ENCODE measurements at regions not wholly inside any gene's neighbourhood (a gene's known extent, or its start where the extent isn't known, plus 50 kb on each side); places are given as distances from the start of the nearest gene placed in this dataset.

DNA sequence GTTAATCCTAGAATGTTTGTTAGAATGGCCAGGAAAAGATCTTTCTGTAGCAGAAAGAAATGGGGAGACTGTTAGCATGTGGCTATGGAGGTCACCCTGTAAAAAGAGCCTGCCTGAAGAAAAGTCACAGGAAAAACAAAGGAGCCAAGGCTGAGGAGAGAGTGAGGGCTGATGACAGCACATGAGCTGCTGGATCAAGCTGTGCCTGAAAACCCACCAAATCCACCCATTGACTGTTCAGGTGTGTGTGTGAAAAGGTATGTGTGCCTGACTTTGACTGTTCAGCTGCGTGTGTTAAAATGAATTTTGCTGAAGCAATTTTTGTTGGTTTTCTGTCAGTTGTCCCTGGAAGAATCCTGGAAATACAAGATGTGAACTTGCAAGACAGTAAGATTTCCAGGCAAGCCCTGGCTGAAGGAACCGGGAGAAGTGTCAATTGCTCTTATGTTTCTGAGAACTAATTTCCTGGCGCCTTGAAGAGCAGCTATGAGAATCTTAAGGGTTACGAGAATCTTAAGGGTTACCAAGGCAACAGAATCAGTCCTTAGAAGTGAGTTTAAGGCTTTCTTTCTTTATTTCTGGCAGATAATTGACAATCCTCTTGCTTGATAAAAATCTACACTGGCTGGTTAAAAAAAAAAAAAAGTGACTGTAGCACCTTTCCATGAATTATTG is 73.0 kb upstream of the LGALSL start:
- no peak for DNase-seq

DNA sequence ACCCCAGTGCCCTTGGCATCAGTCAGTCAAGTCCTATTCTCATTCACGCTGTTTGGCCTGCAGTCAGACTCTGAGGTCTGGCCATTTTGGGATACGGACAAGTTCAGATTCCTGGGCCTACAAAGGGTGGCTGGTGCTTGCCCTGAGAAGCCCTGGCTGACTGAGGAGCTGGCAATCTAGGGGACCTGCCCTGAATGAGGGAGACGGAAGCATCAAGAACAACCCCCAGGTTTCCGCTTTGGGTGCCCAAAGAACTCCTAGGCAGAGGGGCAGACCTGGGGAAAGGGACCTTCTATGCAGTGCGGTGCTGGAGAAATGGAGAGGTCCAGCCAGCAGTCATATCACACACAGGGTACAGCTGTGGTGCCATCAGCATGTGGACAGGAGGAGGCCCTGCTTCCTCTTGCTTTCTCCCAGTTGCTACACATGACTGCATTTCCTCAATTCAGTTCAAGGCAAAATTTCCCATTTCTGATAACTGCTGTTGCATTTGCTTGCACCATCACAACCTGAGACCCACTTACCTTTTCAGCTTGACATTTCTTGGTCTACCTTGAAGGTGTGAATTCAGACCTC is 70.9 kb upstream of the LGALSL start:
- no peak for DNase-seq

DNA sequence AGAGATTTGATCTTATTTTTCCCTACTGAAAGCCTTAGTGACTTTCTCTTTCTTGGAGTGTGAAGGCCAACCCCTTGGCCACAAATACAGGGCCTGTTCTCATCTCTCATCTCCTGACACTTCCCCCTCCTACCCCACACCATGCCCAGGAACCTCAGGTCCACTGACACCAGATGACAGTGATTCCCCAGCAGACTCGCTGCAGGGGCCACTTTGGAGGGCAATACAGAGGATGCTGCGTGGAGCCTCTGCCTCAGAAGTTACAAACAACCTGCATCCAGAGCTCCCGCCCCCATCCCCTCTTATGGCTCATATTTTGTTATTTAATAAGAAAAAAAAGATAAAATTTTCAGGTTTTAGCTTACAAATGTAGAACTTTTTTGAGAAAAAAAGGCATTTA is 70.1 kb upstream of the LGALSL start:
- no peak for DNase-seq

DNA sequence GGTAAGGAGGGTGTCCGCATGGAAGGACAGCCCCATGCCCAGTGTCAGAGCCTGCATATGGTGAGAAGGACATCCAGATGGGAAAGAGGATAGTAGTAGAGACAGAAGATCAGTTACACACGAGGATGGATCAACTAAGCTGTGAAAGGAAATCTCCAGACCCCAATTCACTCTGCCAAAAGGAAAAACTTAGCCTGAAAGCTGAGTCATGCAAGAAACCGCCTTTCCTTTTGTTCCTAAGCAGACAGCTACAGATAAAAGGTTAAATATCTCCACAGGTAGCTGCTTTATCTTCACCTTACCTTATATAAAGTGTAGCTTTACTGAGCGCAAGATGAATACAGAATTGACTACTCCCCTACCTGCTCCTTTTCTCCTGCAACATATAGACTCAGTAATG is 67.3 kb upstream of the LGALSL start:
- DNase-seq, result no peak

DNA sequence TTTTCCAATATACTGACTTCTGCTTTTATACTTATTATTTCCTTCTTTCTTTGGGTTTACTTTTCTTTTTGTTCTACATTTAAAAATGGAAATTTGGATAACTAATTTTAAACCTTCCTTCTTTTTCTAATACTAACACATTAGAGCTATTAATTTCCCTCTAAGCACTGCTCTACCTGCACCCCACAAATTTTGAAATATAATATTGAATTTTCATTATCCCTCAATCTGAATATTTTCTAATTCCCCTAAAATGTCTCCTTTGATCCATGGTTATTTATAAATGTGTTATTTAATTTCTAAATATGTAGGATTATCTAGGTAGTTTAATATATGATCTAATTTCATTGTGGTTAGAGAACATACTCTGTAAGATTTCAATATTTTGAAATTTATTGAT is 63.4 kb upstream of the LGALSL start:
- DNase-seq, result no peak

DNA sequence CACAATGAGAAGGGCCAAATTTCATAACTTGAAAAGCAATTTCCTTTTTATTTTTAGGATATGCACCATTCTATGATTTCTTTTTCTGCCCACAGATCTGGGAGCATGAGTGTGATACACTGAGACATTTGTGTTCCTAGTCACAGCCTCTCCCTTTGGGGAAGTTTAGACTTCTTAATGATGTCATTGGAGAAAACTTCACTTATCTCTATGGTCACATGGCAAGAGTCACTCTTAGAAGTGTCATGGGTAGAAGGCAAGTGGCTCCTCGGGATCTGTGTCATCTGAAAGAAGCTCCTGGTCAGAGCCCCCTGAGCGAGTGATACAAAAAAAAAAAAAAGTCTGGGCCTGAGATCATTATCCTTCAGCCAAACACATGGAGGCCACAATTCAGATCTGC is 62.5 kb upstream of the LGALSL start:
- no peak for DNase-seq

DNA sequence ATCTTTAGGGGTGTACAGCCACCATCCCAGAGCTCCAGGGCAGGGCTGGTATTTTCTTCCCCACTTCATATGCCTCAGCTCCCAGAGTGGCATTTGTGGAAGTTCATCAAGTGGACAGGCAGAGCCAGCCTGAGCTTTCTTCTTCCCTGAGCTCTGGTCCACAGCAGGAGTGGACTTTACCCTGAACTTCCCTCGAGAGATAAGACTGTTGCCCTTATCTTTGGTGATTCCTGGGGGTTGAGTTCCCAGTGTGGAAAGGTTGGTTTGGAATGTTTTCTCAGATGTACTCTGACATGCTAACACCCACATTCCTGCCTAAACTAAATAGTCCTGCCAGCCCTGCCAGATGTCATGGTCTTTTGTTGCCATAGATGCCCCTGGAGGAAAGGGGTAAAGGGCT is 62.0 kb upstream of the LGALSL start:
- no peak for DNase-seq

DNA sequence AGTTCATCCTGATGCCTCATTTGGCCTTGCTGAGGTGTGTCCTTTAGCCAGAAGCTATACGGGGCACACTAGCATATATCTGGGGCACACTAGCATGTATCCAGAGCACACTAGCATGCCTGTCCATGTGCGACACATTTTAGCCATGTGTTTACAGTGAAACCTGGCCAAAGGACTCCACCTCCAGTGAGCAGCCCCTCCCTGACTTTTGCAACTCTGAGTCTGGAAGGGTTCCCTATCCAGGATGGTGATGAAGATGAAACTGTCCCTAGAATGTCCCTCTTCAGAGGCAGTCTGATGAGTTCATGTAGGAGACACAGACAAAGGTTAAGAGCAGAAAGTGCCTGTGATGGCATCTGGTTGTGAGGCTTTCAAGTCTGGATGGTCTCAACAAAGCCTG is 61.4 kb upstream of the LGALSL start:
- DNase-seq, result no peak

DNA sequence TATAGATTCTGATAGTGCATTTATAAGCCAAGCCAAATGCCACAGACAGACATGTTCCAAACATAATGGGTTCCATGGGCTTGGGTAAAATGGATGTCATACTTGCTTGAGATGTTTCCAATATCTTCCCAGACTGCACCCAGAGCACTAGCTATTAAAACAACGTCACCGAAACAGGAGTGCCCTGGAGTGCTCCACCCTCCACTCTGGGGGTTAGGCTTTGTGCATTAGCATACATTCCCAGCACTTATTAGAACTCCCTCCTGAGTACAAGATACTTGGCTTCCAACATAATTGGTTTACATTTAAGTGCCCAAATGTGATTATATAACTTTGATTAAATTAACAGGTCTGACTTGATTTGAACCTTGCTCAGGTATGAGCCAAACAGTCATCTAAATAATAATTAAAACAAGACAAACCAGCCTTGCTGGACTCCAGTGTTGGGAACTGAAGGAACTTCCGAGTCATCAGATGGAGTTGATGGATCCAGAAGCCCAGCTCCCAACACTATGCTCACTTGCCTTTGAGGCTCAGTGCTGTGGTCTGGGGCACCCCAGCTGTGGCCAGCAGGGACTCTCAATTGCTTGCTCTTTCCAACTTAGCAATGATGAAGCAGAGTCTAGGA is 60.5 kb upstream of the LGALSL start:
- no peak for DNase-seq

DNA sequence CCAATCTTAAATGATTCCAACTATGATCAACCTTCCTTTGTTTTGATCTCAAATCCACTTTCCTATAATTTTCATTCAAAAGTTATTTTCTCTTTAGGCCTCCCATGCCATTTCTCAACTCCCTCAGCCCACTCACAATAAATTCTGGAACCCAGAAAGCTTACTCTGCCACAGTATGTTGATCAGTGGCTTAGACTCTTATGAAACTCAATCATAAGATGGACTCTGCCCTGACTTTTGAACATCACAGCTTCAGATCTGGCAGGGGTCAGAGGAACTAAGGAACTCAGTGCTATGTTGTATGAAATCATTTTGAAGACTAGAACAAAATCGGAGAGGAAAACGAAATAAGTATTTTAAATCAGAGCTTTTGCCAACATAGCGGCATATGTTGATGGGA is 59.8 kb upstream of the LGALSL start:
- DNase-seq, result no peak

DNA sequence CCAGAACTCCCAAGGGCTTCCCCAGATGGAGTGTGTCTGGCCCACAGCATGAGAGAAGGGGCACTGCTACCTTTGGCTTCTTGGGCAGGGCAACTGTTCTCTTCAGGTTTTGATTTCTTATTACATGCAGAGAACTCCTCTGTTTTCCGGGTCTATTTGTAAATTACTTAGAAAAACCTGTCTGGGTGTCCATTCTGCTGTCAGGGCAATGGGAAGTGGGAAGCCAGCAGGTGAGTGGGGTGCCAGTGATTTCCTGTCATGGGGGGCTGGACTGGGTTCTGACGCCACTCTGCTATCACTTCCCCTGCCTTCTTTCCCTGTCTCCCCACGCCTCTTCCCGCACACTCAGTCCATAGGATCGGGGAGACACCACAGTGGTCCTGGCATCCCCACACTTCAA is 58.0 kb upstream of the LGALSL start:
- no peak for DNase-seq

DNA sequence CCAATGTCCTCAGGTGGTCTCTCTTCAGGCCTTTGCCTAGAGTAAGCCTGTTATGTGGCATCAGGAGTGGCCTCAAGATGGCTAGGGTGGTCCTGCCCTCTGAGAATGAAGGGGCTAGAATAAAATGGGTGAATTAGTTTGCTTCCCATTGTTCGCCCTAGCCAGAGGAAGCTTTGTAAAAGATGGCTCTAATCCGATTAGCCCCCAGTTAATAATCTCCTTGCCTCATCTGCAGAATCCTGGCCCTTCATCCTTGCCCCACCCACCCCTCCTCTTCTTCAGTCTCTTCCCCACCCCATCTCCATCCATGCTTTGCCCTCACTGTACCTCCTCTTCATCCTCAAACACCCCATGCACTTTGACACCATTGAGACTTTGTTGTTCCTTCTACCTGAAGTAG is 57.4 kb upstream of the LGALSL start:
- DNase-seq, result no peak

DNA sequence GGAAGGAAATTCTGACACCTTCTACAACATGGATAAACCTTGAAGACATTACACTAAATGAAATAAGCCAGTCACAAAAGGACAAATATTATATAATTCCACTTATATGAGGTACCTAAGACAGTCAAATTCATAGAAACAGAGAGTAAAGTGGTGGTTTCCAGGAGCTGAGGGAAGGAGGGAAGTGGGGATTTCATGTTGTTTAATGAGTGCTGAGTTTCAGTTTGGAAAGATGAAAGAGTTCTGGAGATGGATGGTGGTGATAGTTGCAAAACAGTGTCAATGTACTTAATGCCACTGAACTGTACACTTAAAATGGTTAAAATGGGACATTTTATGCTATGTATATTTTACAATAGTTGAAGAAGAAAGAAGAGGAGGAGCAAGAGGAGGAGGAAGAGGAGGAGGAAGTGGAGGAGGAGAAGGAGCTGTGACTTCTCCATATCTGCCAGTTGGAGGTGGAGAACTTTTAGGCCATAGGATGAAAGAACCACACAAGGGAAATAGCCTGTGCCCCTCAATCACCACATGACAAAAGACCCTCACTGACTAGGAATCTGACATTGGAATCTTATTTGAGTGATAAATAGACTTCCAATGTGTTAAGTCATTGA is 55.3 kb upstream of the LGALSL start:
- DNase-seq, result no peak

DNA sequence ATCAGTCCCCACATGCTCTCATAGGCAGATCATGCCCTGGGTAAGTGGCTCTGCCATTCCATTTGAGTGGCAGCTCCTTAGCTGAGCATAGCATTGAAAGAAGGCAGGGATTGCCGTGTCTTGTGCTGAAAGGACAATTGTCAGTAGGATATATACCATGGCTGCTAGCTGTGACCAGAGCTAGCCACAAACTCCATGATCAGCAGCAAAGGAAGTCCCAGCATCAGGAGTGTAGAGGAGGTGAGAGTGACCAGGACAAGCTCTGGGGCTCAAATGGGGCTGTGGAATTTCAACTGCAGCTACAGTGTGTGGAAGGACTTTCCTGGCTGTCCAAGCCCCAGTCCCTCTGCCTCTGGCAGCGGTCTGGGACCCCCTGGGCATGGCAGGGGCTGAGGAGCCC is 54.4 kb upstream of the LGALSL start:
- DNase-seq, result no peak

DNA sequence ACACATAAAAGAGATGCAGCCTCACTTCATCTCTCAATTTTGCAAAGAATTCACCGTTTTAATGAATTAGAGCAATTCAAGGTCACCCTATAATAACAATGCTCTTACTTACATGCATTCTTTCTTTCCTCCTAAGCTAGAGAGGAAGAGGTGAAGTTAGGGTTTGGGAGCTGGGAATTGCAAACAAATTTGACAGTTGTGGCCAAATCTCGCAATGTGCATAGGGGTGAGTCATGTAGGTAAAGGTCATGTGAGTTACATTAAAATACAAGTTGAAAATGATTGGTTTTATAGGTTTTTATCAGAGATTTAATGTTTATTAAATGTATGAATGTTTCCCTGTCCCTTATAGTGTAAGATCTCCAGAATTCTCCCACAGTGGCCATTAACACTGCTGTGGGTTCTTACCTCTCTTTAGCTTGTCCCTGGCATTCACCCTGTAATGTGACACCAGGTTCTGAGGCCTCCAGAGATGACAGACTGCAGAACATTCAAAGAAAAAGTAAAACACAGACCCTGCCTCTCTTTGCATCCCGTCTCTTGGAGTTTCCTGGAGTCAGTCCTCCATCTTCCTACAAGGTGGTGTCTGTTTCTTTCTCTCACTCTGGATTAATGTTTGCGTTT is 53.7 kb upstream of the LGALSL start:
- DNase-seq, result no peak

DNA sequence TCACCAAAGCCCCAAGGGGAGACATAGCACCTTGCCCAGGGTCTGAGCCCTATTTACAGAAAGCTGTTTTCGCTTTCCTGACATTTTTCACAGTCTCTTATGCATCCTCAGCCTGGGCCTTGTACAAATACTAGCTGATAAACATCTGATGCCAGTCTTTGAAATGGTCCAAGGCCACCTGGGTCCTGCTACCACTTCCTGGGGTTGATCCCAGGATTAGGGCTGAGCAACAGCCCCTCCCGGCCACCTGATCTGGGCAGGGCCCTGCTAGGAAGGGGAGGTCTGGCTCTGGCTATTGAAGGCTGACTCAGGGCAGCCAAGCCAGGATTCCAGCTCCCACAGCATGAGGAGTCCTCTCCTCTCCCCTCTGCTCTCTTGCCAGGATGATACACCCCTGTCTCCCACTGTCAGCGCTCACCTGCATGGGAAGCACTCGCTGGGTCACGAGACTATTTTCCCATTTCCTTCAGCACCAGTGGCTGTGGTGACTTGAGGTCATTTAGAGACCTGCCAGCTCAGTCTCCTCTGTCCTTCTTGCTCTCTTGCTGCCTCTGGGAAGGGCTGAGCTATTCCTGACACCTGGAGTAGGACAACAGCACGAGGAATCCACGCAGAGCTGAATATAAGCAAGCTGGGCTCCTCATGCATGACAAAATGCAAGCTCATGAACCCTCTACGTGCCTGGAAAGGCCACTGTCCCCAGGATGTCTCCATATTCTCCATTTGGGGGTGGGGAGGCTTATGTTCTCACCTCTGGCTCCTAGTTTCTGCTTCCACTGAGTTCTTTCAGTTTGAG is 53.0 kb upstream of the LGALSL start:
- DNase-seq, result no peak

DNA sequence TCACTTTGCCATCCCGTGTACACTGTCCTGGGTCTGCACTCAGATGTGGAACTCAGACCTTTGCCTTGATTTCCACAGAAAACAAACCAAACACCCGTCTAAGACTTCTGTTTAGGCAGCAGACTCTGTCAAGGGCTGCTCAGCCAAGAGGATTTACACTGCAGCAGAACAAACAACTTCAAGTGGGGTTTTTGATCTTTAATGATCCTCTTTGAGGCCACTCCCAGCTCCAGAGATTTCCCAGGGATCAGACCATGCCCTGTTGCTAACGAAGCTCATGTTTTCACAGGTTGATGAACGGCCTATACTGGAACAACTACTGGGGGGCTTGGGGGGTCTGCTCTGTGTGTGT is 52.5 kb upstream of the LGALSL start:
- no peak for DNase-seq

DNA sequence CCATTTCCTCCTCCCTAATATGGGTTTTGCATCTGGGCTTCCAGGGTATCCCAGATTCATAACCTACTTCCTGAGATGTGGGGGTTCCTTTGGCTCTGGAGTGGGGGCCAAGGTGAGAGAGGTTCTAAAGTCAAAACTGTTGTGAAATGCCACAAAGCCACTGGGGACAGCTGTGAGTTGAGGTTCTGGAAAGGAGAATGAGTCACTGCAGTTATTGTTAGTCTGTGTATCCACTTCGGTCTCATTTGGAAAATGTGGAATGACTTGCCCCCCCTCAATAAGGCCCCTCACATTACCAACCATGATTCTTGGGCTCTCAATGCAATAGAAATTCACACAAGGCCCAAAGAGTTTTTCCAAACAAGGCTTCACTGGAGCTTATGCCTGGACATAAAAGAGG is 51.1 kb upstream of the LGALSL start:
- DNase-seq, result no peak

DNA sequence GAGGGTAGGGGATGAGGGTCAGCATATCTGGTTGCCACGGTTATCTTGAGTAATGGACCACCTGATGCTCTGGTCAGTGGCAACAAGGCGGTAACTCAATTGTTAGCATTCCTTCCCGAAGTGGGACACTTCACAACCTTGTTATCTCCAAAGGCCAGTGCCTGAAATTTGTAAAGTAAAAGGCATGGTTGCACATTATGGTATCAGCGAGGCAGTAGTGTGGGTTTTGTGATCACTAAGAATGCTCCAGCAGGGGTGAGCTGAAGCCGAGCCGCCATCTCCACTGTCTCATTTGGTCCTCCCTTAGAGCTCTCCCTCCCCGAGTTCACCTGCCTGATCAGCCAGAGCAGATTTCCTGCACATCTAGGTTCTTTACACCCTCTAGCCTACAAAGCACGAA is 50.5 kb upstream of the LGALSL start:
- DNase-seq, result no peak

DNA sequence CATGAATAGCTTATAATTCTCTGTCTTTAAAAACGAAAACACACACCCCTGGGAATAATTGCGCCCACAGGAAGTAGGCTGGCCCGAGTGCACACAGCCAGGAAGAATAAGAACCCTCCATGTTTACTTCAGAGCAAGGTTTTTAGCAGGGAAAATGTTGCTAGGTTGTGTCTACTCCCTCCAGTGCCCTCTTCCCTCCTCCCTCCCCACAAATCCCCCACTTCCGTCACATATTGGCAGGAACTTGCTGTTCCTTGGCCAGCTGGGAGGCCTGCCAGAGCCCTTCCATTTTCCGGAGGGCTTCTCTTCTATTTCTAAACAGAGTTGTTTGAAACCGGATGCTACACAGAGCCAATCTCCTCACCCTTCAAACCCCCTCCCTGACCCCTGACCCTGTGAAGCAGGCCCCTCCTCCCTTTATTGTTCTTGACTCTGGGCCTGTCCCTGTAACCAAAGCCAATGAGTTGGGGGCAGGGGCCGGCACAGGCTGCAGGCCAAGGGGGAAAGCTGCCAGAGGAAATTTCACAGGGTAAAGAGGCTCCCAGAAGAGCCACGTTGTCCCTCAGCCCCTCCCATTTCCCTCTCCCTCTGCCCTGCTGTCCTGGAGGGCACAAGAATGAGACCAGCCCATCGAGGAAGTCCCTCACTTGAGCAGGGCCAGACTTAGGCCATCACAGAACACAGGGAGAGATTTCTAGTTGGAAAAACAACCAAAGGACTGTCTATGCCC is 49.8 kb upstream of the LGALSL start:
- DNase-seq, result no peak

Measured in activated CD4-positive, alpha-beta T cell treated with anti-CD3 and anti-CD28 coated beads, Interleukin-2, amount 50 U/mL, for 48 hours (primary cell).